NCI-H2171 treated with DMSO at 0.1 percent for 48 hours (cell line): ENCODE measurements at regions not wholly inside any gene's neighbourhood (a gene's known extent, or its start where the extent isn't known, plus 50 kb on each side); places are given as distances from the start of the nearest gene placed in this dataset.
"Not testable (repeated sequence)": the region's sequence is repeated elsewhere in the genome, so short reads cannot be mapped to it uniquely, and the experiment has no call there.

Experiments
- DNase-seq: peaks from one replicate; lab custom pipeline; 2025; lab: John Stamatoyannopoulos, UW

- DNase-seq: no peak
Observed at GRCh38 chr22:48313175-48313830, 1514.4 kb downstream of the BRD1 start.

DNA sequence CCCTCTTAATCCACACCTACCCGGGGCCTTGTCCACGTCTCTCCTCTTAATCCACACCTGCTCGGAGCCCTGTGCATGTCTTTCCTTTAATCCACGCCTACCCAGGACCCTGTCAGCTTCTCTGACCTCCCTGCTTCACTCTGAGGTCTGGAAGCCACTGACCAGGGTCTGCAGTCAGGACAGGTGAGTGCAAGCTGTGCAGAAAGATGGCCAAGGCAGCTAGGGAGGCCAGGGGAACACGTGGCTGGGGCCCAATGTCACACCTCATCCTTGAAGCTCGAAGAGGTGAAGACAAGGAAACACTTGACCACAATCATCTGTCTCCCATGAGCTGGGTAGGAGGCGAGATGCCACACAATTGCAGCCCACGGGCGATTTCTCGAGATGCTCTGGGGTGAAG, 1516.9 kb downstream of the BRD1 start:
- no peak for DNase-seq

DNA sequence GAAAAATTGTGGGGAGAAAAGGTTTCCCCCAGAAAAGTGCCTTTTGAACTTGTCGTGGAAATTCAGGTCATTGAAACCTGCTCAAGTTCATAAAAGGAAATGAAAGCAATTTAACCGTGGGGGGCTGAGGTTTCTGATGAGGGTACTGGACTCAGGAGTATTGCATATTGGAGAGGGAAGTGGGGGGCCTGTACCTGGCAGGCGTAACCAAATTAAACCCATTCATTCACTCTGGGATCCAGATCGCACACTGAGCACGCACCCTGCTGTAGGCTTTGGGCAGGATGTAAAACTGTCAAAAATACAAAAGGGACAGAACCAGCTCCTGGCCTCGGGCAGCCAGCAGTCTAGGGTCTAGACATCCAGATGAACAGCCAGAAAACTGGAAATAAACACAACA, 1517.4 kb downstream of the BRD1 start:
- no peak for DNase-seq

DNA sequence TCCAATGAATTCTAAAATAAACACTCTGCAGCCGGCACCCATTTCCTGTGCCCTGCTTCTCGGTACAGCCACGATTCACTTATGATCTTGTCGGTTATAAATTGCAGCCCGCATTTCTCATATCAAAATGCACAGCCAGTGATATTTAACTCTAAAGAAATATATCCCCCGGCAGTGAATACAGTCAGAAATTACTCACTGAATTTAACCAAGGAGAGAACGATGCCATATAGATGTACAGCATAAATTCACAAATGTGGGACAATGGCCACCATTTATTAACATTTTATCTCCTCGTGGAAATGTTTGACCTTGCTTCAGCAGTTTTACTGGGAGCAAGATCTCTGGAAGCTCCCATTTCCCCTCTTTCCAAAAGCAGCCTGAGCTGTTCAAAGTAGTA, 1517.8 kb downstream of the BRD1 start:
- DNase-seq: no peak

- DNase-seq: no peak
Observed at GRCh38 chr22:48309115-48309705, 1518.5 kb downstream of the BRD1 start.

GRCh38 chr22:48307931-48308330, 1519.7 kb downstream of the BRD1 start:
- no peak for DNase-seq

DNA sequence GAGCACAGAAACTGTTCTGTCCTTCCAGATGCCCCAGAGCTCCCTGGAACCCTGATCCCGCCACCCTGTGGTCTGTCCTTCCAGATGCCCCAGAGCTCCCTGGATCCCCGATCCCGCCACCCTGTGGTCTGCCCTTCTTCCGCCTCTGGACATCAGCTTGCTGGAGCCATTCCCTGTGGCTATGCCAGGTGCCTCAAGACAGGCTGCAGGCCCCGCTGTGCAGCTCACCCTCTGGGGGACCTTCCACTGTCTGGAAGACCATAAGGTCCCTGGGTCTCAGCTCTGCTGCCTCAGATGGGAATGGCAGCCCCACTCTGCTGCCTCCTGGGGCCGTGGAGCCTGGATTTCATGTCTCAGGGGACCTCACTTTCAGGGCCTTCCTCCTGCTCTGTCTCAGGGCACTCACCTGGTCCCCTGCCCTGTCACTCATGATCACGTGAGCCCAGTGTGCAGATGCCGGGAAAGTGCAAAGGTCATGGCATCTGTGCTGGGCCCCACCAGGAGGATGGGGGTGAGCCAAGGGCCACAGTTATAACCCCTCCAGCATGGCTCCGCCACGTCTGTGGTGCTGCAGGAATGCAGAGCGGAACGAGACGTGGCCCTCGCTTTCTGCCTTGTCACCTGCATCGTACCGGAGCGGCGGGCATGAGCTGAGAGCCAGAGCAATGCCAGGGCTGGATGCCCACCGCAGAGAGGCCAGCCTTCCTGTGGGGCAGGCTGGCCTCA, 1520.7 kb downstream of the BRD1 start:
- peak; percentile 36 for DNase-seq

DNA sequence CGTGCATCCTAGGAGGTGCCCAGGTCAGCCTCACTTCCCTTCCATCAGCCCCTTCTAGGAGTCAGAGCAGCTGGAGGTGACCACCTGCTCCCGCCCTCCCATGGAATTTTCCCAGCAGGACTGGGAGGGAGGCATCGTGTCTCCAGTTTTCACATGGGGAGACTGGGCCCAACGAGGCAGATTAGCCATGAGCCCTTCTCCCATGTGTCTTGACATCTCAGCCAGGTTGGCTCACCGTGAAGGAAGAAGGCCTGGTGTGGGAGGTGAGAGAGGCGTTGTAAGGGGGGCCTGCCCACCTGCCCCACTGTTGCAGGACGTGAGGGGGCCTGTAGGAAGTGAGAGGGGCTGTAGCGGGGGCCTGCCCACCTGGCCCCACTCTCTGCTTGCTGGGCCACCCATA, 1521.4 kb downstream of the BRD1 start:
- no peak for DNase-seq

DNA sequence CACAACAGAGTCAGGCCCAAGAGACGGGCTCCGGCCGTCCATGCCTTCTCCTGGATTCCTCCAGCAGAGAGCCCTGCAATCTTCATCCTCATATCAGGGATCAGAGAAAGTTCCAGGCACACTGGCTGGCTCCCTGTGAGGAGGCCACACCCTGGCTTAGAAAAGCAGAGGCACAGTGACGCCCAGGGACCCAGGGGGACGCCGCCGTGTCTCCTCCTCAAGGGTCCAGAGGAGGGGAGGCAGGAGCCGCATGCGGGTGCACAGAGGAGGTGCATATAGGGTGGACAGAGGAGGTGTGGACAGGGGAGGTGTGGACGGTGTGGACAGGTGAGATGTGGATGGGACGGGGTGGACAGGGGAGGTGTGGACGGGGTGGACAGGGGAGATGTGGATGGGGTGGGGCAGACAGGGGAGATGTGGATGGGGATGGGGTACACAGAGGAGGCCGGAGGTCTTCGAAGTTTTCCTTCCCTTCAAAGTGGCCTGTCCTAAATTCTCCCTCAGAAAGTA, 1521.9 kb downstream of the BRD1 start:
- no peak for DNase-seq

- DNase-seq: no peak
Observed at GRCh38 chr22:48303369-48303725, 1524.3 kb downstream of the BRD1 start.

DNA sequence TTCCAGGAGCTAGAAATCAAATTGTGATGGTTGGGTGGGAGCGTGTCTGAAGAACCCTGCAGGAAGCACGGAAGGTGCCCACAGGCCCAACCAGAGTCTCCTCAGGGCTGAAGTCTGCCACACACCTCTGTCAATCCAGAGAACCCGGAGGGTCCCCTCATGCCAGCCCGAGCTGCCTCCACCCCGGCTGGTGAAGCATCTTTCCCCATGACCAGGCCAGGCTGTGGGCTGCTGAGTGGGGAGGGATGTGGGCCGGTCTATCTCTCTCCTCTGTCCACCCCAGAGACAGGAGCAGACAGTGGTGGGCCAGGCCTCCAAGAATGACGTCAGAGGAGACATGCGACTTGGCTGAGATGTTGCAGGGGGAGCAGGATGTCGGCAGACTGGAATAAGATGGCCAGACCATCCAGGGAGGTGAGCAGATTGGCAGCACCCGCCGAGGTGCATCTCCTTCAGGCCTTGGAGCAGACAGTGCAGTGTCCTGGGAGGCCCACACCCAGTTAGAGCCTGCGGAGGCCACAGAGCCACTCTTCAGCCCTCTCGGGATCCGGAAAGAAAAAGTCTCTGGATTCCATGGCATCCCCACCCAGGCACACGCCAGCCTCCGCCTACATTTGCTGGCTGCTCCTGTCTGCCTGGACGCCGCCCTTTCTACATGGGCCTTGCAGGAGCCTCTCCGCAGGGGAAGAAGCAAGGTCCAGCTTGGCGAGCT, 1524.9 kb downstream of the BRD1 start:
- DNase-seq: no peak

DNA sequence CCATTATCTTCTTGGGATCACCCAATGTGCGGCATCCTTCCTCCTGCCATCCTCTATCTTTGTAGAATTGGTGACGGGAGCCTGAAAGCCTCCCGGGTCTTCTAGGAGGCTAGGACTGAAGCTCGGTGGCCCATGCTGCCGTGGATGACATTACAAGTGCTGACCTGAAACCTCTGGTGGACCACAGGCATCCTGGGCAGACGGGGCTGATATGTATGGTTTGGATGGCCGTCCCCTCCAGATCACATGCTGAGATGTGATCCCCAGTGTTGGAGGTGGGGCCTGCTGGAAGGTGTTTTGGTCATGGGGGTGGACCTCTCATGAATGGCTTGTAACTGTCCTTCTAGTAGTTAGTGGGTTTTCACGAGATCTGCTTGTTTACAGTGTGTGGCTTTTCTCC, 1525.8 kb downstream of the BRD1 start:
- no peak for DNase-seq

DNA sequence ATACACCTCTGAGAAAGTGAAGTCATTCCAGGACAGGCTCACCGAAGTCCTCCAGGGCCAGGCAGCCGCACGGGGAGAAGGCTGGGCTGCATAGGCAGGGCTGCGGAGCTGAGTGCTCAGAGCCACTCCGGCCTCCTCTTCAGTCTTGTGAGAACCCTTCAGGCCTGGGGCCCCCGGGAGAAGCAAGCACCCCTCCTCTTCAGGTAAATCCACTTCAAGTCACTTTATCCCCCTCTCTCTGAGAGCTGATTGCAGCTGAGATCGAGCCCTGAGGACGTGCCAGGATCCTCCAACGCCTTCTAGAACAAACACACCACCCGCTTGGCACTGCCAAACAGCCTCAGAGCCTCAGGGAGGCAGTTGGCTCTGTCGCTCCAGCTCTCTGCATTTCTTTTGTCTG, 1526.3 kb downstream of the BRD1 start:
- DNase-seq: no peak

DNA sequence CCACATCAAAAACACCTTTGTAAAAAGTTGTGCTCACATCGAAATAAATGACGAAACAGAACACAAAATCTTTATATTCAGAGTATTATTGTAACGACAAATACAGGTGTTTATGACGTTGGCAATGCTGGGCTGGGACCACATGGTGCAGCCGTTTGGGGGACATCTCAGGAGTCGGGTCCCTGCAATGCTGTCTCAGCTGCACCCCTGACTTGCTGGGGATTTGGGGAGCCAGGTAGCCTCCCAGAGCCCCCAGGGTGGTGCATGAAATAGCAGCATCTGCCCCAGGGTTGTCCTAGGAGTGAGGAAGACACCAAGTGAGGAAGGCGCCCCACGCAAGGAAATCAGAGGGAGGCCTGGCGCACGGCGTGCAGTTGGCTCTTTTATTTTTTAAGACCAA, 1526.8 kb downstream of the BRD1 start:
- DNase-seq: no peak

DNA sequence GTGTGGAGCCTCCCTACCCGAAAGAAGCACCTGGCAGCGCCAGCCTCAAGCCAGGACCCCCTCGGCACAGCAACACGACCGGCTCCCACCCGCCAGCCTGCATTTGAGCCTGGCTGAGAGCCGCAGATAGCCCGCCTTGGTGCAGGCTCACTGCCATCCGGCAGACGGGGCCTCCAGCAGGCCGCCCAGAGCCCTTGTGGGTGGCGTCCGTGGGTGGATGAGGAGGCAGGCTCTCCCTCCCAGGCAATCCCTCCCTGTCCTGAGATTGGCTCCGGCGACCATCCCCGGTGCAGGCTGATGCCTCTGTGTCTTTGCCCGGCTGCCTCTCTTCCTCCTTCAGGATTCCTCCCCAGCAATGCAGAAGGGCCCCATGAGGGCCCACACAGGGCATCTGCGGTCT, 1527.9 kb downstream of the BRD1 start:
- DNase-seq: no peak

DNA sequence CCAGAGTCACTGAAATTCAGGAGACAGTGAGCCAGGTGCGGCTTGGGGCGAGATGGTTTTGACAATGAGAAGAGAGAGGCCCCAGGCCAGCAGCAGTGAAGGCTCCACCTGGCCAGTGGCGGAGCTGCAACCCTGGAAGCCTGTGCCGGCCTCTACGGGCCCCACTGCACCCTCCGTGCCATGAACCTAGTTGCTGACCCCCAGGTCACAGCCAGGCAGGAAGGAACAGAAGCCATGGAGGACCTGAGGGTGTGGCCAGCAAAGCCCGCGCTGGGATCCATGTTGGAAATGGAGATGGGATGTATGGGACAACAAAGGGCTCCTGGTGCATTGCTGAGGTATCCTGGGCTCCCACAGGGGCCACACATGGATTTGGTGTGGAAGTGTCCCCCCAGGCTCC, 1528.5 kb downstream of the BRD1 start:
- DNase-seq: no peak

DNA sequence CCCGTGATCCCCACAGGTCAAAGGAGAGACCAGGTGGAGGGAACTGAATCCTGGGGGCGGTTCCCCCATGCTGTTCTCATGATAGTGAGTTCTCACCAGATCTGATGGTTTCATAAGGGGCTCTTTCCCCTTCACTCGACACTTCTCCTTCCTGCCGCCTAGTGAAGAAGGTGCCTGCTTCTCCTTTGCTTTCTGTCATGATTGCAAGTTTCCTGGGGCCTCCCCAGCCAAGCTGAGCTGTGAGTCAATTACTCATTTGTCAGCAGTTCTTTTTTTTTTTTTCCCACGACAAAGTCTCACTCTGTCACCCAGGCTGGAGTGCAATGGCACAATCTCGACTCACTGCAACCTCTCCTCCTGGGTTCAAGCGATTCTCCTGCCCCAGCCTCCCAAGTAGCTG, 1530.4 kb downstream of the BRD1 start:
- no peak for DNase-seq

- DNase-seq: not testable (repeated sequence)
Observed at GRCh38 chr22:48289954-48290353, 1527.5 kb downstream of the TBC1D22A start.

DNA sequence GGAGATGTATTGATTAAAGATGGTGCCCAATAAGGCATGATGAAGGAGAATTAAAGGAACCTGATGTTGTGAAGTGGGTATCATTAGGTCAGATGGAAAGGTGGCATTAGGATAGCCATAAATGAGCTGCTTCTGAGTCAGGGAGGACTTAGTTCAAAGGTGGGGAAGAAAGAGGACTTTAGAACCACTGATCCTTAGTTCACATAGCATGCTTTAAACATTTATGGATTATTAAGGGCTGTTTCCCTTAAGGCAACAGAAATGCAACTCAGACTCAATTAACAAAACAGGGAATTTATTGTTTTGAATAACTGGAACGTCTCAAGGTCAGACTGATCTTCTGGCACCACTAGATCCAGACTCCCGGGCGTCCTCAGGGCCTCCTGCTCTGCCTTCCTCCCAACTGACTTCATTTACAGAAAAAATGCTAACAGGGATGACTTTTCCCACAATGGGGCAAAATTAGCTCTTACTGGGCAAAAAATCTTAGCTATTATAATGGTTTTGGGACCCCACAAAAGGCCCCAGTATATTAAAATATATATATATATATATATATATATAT, 1526.0 kb downstream of the TBC1D22A start:
- DNase-seq: no peak

DNA sequence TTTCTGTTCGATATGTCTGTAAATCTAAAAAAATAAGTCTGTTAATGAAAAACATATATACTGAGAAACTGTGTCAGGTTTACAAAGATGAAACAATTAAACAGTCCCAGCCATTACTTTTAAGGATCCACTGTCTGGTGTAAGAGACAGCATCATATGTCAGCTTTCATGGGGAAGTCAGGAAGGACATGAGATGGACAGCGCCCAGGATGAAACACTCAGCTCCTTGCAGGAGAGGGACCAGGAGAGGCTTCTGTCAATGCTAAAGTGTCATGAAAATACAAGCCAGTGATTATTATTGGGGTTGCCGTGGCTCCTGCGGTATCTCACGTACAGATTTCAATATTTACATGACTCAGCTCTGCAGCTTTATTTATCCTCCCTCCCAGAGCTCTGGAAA, 1524.6 kb downstream of the TBC1D22A start:
- no peak for DNase-seq

- no peak for DNase-seq
Observed at GRCh38 chr22:48284671-48285070, 1522.2 kb downstream of the TBC1D22A start.

DNA sequence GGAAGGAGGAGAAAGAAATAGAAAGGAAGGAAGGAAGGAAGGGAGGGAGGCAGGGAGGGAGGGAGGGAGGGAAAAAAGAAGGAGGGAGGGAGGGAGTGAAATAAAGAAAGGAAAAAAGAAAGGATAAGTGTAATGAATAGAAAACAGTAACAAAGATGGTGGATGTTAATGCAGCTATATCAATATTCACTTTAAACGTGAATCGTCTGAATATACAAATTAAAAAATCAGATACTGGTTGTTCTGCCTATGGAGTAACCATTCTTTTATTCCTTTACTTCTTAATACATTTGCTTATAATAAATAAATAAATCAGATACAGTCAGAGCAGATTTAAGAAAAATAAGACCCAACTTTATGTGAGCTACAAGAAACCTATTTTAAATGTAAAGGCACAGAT, 1520.4 kb downstream of the TBC1D22A start:
- no peak for DNase-seq

DNA sequence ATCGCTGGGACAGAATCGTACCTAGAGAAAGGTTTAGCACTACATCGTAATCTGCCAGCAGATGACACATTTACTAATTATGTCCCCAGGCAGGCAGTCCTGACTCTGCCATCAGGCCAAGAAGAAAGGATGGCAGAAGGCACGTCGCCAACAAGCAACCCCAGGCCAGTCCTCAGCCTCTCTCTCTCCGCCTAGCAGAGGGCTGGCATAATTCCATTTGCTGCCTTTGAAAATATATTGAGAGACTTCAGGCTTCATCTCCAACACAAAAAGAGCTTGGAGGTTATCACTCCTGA, 1517.0 kb downstream of the TBC1D22A start:
- DNase-seq: no peak
